Neural cell (in vitro differentiated cells): ENCODE measurements at regions not wholly inside any gene's neighbourhood (a gene's known extent, or its start where the extent isn't known, plus 50 kb on each side); places are given as distances from the start of the nearest gene placed in this dataset.

Source experiments
- H2AFZ ChIP-seq: fragments of 200-600, 300-800 bp; sonication (generic), shearing (Covaris generic); 2 replicates; pipeline ENCODE4 v1.6.0; 2014; ENCODE audit warnings: low read depth, mild to moderate bottlenecking, antibody characterized with exemption, low read length, moderate library complexity
- H3F3A ChIP-seq: fragments of 200-600 bp; shearing (Covaris generic); 2 replicates; pipeline ENCODE4 v1.6.1; 2016; ENCODE audit warnings: mild to moderate bottlenecking, moderate library complexity, mixed read lengths, antibody characterized with exemption, low read length; ENCODE audit not compliant: insufficient read depth, poor library complexity, severe bottlenecking
- H3K27ac ChIP-seq: fragments of 200-600, 300-800 bp; sonication (generic), shearing (Covaris generic); 2 replicates; pipeline ENCODE4 v1.5.1; 2014; ENCODE audit warnings: mild to moderate bottlenecking, low read length, moderate library complexity
- H3K27me3 ChIP-seq: fragments of 300-800, 200-600 bp; sonication (generic), shearing (Covaris generic); 2 replicates; pipeline ENCODE4 v1.6.0; 2014; ENCODE audit warnings: mild to moderate bottlenecking, low read depth, low read length, moderate library complexity; ENCODE audit not compliant: insufficient read depth
- H3K36me3 ChIP-seq: fragments of 300-800, 200-600 bp; sonication (generic), shearing (Covaris generic); 2 replicates; pipeline ENCODE4 v1.5.1; 2014; ENCODE audit warnings: mild to moderate bottlenecking, antibody characterized with exemption, low read length, moderate library complexity; ENCODE audit not compliant: insufficient read depth
- H3K4me2 ChIP-seq: fragments of 300-800, 200-600 bp; sonication (generic), shearing (Covaris generic); 2 replicates; pipeline ENCODE4 v1.6.0; 2014; ENCODE audit warnings: mild to moderate bottlenecking, low read length
- H3K4me3 ChIP-seq: fragments of 300-800, 200-600 bp; sonication (generic), shearing (Covaris generic); 2 replicates; pipeline ENCODE4 v1.5.1; 2014; ENCODE audit warnings: mild to moderate bottlenecking, low read length, moderate library complexity
- H3K79me2 ChIP-seq: fragments of 200-600 bp; shearing (Covaris generic); replicated peaks from 2 replicates; pipeline ENCODE4 v1.6.0; 2014; ENCODE audit warnings: mild to moderate bottlenecking, low read length, moderate library complexity; ENCODE audit not compliant: insufficient read depth
- H3K9ac ChIP-seq: fragments of 300-800, 200-600 bp; sonication (generic), shearing (Covaris generic); 2 replicates; pipeline ENCODE4 v1.6.1; 2016; ENCODE audit warnings: mild to moderate bottlenecking, low read length, mixed read lengths
- H3K9me2 ChIP-seq: fragments of 200-600 bp; shearing (Covaris generic); 2 replicates; pipeline ENCODE4 v1.6.1; 2016; ENCODE audit warnings: mild to moderate bottlenecking, low read length, mixed read lengths; ENCODE audit not compliant: insufficient read depth
- H3K9me3 ChIP-seq: fragments of 200-600, 300-800 bp; sonication (generic), shearing (Covaris generic); 2 replicates; pipeline ENCODE4 v1.6.1; 2016; ENCODE audit warnings: mild to moderate bottlenecking, mixed run types, low read length, moderate library complexity, mixed read lengths
- H4K20me1 ChIP-seq: fragments of 200-600 bp; shearing (Covaris generic); 2 replicates; pipeline ENCODE4 v1.6.1; 2016; ENCODE audit warnings: mild to moderate bottlenecking, mixed run types; ENCODE audit not compliant: insufficient read depth
- EP300 ChIP-seq: fragments of 450-650 bp; conservative IDR thresholded peaks from 2 replicates; pipeline ENCODE4 v1.6.1; 2014; ENCODE audit warnings: antibody characterized with exemption, mild to moderate bottlenecking, moderate library complexity; ENCODE audit not compliant: poor library complexity, severe bottlenecking
- EZH2 ChIP-seq: fragments of 200-600, 300-800 bp; shearing (Covaris generic), sonication (generic); IDR thresholded peaks from 2 replicates; pipeline ENCODE4 v1.6.1; 2014; ENCODE audit warnings: antibody characterized with exemption, low read length, borderline replicate concordance, mild to moderate bottlenecking; ENCODE audit not compliant: insufficient read depth, poor library complexity, severe bottlenecking
- MXI1 ChIP-seq: fragments of 450-650 bp; conservative IDR thresholded peaks from 2 replicates; pipeline ENCODE4 v1.6.1; 2014; ENCODE audit warnings: antibody characterized with exemption, mild to moderate bottlenecking; ENCODE audit not compliant: poor library complexity, severe bottlenecking
- POLR2AphosphoS5 ChIP-seq: IDR thresholded peaks from 2 replicates; pipeline ENCODE4 v1.6.1; 2012
- RAD21 ChIP-seq: fragments of 450-650 bp; conservative IDR thresholded peaks from 2 replicates; pipeline ENCODE4 v1.6.1; 2014; ENCODE audit warnings: antibody characterized with exemption, mild to moderate bottlenecking, moderate library complexity
- SMC3 ChIP-seq: fragments of 450-650 bp; conservative IDR thresholded peaks from 2 replicates; pipeline ENCODE4 v1.6.1; 2014; ENCODE audit warnings: antibody characterized with exemption, mild to moderate bottlenecking, moderate library complexity; ENCODE audit not compliant: poor library complexity
- TAF1 ChIP-seq: IDR thresholded peaks from 2 replicates; pipeline ENCODE4 v1.6.1; 2012; ENCODE audit warnings: low read depth
- TF ChIP-seq, protein P1 (sequence below): IDR thresholded peaks from 2 replicates; pipeline ENCODE4 v1.6.1; 2012; ENCODE audit warnings: borderline replicate concordance
- TF ChIP-seq, protein P2 (sequence below): fragments of 450-650 bp; IDR thresholded peaks from 2 replicates; pipeline ENCODE4 v1.5.1; 2014; ENCODE audit warnings: antibody characterized with exemption, mild to moderate bottlenecking, moderate library complexity; ENCODE audit not compliant: poor library complexity, severe bottlenecking

DNA sequence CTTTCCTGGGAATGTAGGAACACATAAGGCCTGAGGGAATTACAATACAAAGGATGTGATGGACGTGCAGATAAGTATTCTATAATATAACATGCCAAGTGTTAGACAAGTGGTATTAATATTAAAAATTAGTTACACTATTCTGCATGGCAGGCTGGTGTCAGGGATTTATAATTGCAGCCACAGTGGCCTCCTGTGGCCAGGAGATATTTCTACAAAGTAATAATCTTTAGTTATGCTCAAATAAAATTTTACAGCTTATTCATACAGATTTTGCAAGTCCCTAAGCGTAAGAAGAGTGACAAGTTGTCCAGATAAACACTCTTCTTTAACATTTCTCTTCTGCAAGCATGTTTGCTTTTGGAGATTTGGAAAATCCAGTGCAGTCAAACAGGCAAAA lies 90.4 kb upstream of the CBLN2 start:
- H3K9ac ChIP-seq = no peak overlapping the region
- H3K4me2 ChIP-seq = no peak overlapping the region
- no peaks in the 10 kb centered on the region for H3K36me3 ChIP-seq
- H3K27me3 ChIP-seq = no peaks in the 10 kb centered on the region
- no peaks in the 10 kb centered on the region for H3K79me2 ChIP-seq
- no peak overlapping the region for H2AFZ ChIP-seq
- H3K9me3 ChIP-seq = no peaks in the 10 kb centered on the region
- no peak overlapping the region for H3K4me3 ChIP-seq
- TF ChIP-seq EZH2 = no peak
- TF ChIP-seq SMC3 = no peak
- TF ChIP-seq, protein P1, sequence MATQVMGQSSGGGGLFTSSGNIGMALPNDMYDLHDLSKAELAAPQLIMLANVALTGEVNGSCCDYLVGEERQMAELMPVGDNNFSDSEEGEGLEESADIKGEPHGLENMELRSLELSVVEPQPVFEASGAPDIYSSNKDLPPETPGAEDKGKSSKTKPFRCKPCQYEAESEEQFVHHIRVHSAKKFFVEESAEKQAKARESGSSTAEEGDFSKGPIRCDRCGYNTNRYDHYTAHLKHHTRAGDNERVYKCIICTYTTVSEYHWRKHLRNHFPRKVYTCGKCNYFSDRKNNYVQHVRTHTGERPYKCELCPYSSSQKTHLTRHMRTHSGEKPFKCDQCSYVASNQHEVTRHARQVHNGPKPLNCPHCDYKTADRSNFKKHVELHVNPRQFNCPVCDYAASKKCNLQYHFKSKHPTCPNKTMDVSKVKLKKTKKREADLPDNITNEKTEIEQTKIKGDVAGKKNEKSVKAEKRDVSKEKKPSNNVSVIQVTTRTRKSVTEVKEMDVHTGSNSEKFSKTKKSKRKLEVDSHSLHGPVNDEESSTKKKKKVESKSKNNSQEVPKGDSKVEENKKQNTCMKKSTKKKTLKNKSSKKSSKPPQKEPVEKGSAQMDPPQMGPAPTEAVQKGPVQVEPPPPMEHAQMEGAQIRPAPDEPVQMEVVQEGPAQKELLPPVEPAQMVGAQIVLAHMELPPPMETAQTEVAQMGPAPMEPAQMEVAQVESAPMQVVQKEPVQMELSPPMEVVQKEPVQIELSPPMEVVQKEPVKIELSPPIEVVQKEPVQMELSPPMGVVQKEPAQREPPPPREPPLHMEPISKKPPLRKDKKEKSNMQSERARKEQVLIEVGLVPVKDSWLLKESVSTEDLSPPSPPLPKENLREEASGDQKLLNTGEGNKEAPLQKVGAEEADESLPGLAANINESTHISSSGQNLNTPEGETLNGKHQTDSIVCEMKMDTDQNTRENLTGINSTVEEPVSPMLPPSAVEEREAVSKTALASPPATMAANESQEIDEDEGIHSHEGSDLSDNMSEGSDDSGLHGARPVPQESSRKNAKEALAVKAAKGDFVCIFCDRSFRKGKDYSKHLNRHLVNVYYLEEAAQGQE = no peak
- no peak for TF ChIP-seq MXI1
- TF ChIP-seq, protein P2, sequence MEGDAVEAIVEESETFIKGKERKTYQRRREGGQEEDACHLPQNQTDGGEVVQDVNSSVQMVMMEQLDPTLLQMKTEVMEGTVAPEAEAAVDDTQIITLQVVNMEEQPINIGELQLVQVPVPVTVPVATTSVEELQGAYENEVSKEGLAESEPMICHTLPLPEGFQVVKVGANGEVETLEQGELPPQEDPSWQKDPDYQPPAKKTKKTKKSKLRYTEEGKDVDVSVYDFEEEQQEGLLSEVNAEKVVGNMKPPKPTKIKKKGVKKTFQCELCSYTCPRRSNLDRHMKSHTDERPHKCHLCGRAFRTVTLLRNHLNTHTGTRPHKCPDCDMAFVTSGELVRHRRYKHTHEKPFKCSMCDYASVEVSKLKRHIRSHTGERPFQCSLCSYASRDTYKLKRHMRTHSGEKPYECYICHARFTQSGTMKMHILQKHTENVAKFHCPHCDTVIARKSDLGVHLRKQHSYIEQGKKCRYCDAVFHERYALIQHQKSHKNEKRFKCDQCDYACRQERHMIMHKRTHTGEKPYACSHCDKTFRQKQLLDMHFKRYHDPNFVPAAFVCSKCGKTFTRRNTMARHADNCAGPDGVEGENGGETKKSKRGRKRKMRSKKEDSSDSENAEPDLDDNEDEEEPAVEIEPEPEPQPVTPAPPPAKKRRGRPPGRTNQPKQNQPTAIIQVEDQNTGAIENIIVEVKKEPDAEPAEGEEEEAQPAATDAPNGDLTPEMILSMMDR = peak; percentile 20
- no peak for TF ChIP-seq EP300
- no peak for TF ChIP-seq TAF1
- H3K27ac ChIP-seq = no peak overlapping the region
- no peaks in the 10 kb centered on the region for H4K20me1 ChIP-seq
- H3K9me2 ChIP-seq = no peaks in the 10 kb centered on the region
- H3F3A ChIP-seq = peaks cover 4% of the 10 kb centered on the region

DNA sequence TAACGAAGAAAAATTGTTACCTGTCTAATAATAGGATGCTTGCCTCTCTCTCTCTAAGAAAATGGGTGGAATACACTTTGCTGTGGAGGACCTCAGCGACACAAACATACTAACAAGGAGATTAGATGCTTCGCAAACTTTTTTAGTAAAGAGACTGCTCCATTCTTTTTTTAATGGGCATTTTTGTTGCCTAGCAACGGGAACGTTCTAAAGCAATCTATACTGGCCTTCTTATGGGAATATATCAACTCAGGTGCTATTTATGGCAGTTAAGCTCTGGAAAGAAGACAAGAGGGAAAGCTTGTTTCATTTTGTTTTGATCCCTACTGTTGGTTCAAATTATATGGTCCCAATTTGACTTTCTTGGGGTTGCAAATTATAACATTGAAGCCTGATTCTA lies 86.8 kb upstream of the CBLN2 start:
- H3K4me3 ChIP-seq = peak overlapping the region; percentile 9
- no peaks in the 10 kb centered on the region for H3K79me2 ChIP-seq
- no peak overlapping the region for H2AFZ ChIP-seq
- peak overlapping the region; percentile 9 for H3K4me2 ChIP-seq
- H3K27ac ChIP-seq = no peak overlapping the region
- H4K20me1 ChIP-seq = no peaks in the 10 kb centered on the region
- H3F3A ChIP-seq = no peaks in the 10 kb centered on the region
- no peaks in the 10 kb centered on the region for H3K9me2 ChIP-seq
- H3K36me3 ChIP-seq = no peaks in the 10 kb centered on the region
- no peak overlapping the region for H3K9ac ChIP-seq
- no peaks in the 10 kb centered on the region for H3K27me3 ChIP-seq
- TF ChIP-seq EZH2 (no peak), POLR2AphosphoS5 (no peak), EP300 (no peak), RAD21 (no peak), TAF1 (no peak)
- TF ChIP-seq, protein P2 = no peak
- TF ChIP-seq, protein P1 = no peak
- H3K9me3 ChIP-seq = no peaks in the 10 kb centered on the region
